Fibroblast of lung (primary cell): ENCODE measurements at regions not wholly inside any gene's neighbourhood (a gene's known extent, or its start where the extent isn't known, plus 50 kb on each side); places are given as distances from the start of the nearest gene placed in this dataset.

Experiments
- CTCF ChIP-seq, 2 donors: IDR thresholded peaks in 1 of 2; conservative IDR thresholded peaks in 1 of 2; 1 replicate in 1 of 2; 2 replicates in 1 of 2; pipeline ENCODE4 v1.5.1; 2011 to 2012; ENCODE audit warnings: low read length in 2 of 2, control low read depth in 1 of 2, inconsistent platforms in 1 of 2, low read depth in 1 of 2, mild to moderate bottlenecking in 1 of 2
- EZH2 ChIP-seq: IDR thresholded peaks from 2 replicates; pipeline ENCODE4 v1.5.1; 2012; ENCODE audit warnings: low read length, control low read depth, mild to moderate bottlenecking; ENCODE audit errors: missing control alignments

GRCh38 chr5:3888310-3888709 is 292.7 kb downstream of the IRX1 start:
- TF ChIP-seq CTCF (conservative IDR thresholded peaks at IDR 0.05 in 1 of 2, IDR thresholded peaks at IDR 0.05 in 1 of 2; ENCODE audit: low read depth in 1 of 2, low read length in 2 of 2) (no peak), EZH2 (no peak)
